ENCODE measurements at regions not wholly inside any gene's neighbourhood (a gene's known extent, or its start where the extent isn't known, plus 50 kb on each side); places are given as distances from the start of the nearest gene placed in this dataset.

DNA sequence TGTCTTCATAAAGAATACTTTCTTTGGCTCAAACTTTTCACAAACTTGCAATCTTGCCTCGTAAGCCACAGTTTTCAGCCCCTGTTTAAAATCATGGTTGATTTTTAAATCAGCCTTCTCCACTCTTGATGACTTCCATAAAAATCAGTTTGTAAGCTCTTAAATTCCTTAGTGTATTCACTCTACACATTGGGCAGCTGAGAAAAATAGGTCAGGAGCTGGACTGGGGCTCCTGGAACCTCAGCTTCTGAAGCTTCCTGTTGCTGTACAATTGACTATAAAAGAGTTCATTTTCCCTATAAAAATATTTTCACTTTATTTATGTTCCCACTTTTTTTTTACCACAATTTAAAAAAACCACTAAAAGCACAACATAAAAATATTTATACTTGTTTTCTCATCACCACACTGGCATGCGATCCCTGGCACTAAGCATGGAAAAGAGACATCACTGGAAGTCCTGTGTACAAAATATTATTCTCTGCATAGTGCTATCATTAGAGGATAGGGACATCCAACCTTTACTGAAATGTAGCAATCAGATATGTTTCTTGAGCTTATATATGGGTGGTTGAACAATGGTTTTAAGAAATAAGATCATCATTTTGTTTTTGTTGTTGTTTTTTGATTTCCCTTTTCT lies 345.7 kb downstream of the FBXO8 start:
- Histone ChIP-seq H3K9me2 (replicated peaks; ENCODE audit: low read depth, low read length) (no peaks in the 10 kb centered on the region), H3K79me2 (ENCODE audit: insufficient read depth, low read length) (no peaks in the 10 kb centered on the region), H3K4me2 (ENCODE audit: low read depth, low read length, poor library complexity, severe bottlenecking) (no peak overlapping the region), H3K4me3 (ENCODE audit: low read length, poor library complexity, severe bottlenecking) (no peak overlapping the region), H3K36me3 (ENCODE audit: insufficient read depth, low read length) (no peaks in the 10 kb centered on the region), H3K4me1 (ENCODE audit: insufficient read depth, low read length, poor library complexity, severe bottlenecking) (no peaks in the 10 kb centered on the region), H3K9me3 (ENCODE audit: insufficient read depth, low read depth, low read length) (no peaks in the 10 kb centered on the region), H4K20me1 (ENCODE audit: insufficient read depth, low read length, poor library complexity, severe bottlenecking) (no peaks in the 10 kb centered on the region), H3K9ac (ENCODE audit: low read depth, low read length, poor library complexity, severe bottlenecking) (no peak overlapping the region), H3F3A (ENCODE audit: low read depth) (no peaks in the 10 kb centered on the region), H3K27me3 (ENCODE audit: insufficient read depth, low read length, poor library complexity, severe bottlenecking) (no peaks in the 10 kb centered on the region), H2AFZ (ENCODE audit: low read length) (no peak overlapping the region)
- TF ChIP-seq, protein P1, sequence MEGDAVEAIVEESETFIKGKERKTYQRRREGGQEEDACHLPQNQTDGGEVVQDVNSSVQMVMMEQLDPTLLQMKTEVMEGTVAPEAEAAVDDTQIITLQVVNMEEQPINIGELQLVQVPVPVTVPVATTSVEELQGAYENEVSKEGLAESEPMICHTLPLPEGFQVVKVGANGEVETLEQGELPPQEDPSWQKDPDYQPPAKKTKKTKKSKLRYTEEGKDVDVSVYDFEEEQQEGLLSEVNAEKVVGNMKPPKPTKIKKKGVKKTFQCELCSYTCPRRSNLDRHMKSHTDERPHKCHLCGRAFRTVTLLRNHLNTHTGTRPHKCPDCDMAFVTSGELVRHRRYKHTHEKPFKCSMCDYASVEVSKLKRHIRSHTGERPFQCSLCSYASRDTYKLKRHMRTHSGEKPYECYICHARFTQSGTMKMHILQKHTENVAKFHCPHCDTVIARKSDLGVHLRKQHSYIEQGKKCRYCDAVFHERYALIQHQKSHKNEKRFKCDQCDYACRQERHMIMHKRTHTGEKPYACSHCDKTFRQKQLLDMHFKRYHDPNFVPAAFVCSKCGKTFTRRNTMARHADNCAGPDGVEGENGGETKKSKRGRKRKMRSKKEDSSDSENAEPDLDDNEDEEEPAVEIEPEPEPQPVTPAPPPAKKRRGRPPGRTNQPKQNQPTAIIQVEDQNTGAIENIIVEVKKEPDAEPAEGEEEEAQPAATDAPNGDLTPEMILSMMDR (conservative IDR thresholded peaks at IDR 0.05; ENCODE audit: low read length), result no peak
- TF ChIP-seq EZH2phosphoT487 (IDR thresholded peaks at IDR 0.05; ENCODE audit: borderline replicate concordance), result no peak

DNA sequence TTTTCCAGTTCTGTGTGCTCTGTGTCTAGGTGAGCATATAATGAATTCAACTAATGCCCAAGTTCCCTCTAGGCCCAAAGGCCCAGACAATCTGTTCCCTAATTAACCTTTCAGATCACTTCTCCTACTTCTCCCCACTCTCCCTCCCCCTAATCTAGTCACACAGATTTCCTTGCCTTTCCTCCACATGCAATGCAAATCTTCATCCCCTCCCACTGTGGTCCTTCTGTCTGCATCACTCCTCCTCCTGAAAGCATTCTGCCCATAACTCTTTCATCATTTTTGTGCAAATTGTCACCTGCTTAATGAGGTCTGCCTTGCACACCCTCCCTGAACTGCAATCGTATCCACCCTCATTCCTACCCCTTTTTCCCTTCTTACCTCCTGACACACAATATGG lies 346.6 kb downstream of the FBXO8 start:
- Histone ChIP-seq H3F3A (ENCODE audit: low read depth) (no peaks in the 10 kb centered on the region), H3K27me3 (ENCODE audit: insufficient read depth, low read length, poor library complexity, severe bottlenecking) (no peaks in the 10 kb centered on the region), H3K9ac (ENCODE audit: low read depth, low read length, poor library complexity, severe bottlenecking) (no peak overlapping the region), H3K36me3 (ENCODE audit: insufficient read depth, low read length) (no peaks in the 10 kb centered on the region), H2AFZ (ENCODE audit: low read length) (no peak overlapping the region), H3K4me2 (ENCODE audit: low read depth, low read length, poor library complexity, severe bottlenecking) (no peak overlapping the region), H3K9me2 (replicated peaks; ENCODE audit: low read depth, low read length) (no peaks in the 10 kb centered on the region), H4K20me1 (ENCODE audit: insufficient read depth, low read length, poor library complexity, severe bottlenecking) (no peaks in the 10 kb centered on the region), H3K4me3 (ENCODE audit: low read length, poor library complexity, severe bottlenecking) (no peak overlapping the region), H3K4me1 (ENCODE audit: insufficient read depth, low read length, poor library complexity, severe bottlenecking) (no peaks in the 10 kb centered on the region), H3K79me2 (ENCODE audit: insufficient read depth, low read length) (no peaks in the 10 kb centered on the region), H3K9me3 (ENCODE audit: insufficient read depth, low read depth, low read length) (no peaks in the 10 kb centered on the region)
- TF ChIP-seq EZH2phosphoT487 (IDR thresholded peaks at IDR 0.05; ENCODE audit: borderline replicate concordance), result no peak
- TF ChIP-seq, protein P1 (conservative IDR thresholded peaks at IDR 0.05; ENCODE audit: low read length), result no peak

DNA sequence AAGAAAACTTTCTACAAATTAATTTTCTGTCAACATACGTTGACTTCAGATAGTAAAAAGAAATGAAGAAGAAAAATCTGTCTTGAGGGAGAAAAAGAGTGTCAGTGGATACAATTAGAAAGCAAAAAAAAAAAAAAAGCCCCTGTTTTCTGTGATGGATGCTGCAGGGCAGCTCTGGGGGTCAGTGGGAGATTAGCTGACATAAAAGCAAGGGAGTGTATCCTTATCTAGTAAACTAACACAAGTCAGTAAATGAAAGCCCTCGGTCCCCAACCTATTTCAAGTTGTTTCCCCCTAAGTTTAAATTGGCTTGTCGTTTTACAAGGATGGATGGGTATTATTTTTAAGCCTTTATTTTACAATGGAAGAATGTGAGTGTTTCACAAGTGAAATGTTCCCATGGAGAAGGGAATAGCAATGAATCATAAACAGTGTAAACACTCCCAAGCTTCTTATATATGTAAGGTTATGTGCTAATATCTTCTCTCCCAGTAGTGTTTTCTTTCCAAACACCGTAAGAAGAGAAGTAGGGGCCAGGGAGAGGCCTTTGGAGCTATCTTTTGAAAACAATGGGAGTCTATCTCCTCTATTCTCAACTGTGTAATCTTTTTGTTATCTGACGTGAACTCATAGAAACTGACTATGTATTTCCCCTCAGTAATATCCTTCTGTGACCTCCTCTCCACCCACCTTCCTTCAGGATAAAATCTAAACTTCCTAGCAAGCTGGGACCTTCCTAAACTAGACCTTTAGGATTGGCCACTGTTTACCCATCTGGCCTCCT lies 347.7 kb downstream of the FBXO8 start:
- Histone ChIP-seq H3K79me2 (ENCODE audit: insufficient read depth, low read length) (no peaks in the 10 kb centered on the region), H2AFZ (ENCODE audit: low read length) (no peak overlapping the region), H3K4me3 (ENCODE audit: low read length, poor library complexity, severe bottlenecking) (no peak overlapping the region), H3K9me3 (ENCODE audit: insufficient read depth, low read depth, low read length) (no peaks in the 10 kb centered on the region), H3K9ac (ENCODE audit: low read depth, low read length, poor library complexity, severe bottlenecking) (no peak overlapping the region), H3K36me3 (ENCODE audit: insufficient read depth, low read length) (no peaks in the 10 kb centered on the region), H3K9me2 (replicated peaks; ENCODE audit: low read depth, low read length) (no peaks in the 10 kb centered on the region), H3K4me2 (ENCODE audit: low read depth, low read length, poor library complexity, severe bottlenecking) (no peak overlapping the region), H3K27me3 (ENCODE audit: insufficient read depth, low read length, poor library complexity, severe bottlenecking) (no peaks in the 10 kb centered on the region), H4K20me1 (ENCODE audit: insufficient read depth, low read length, poor library complexity, severe bottlenecking) (no peaks in the 10 kb centered on the region), H3K4me1 (ENCODE audit: insufficient read depth, low read length, poor library complexity, severe bottlenecking) (no peaks in the 10 kb centered on the region), H3F3A (ENCODE audit: low read depth) (no peaks in the 10 kb centered on the region)
- TF ChIP-seq, protein P1 (conservative IDR thresholded peaks at IDR 0.05; ENCODE audit: low read length), result no peak
- TF ChIP-seq EZH2phosphoT487 (IDR thresholded peaks at IDR 0.05; ENCODE audit: borderline replicate concordance), result no peak

Measured in Loucy (cell line).